OCI-LY7 (cell line): ENCODE measurements at regions not wholly inside any gene's neighbourhood (a gene's known extent, or its start where the extent isn't known, plus 50 kb on each side); places are given as distances from the start of the nearest gene placed in this dataset.

Experiments used
- BruUV-seq: library from RNA; stranded (reverse); fragments of 400-500 nt; replicated peaks from 2 replicates; lab custom pipeline; 2021; lab: Mats Ljungman, UMichigan
- CTCF ChIA-PET: fragments of 300-600 bp; sonication (Branson Sonifier 250); formaldehyde crosslinking; loops from one replicate; lab custom pipeline; 2022; ENCODE audit warnings: antibody characterized with exemption; ENCODE audit not compliant: unreplicated experiment; lab: Charles Lee
- POLR2A ChIA-PET: fragments of 300-600 bp; sonication (Branson Sonifier 250); formaldehyde crosslinking; loops from one replicate; lab custom pipeline; 2022; ENCODE audit warnings: antibody characterized with exemption; lab: Charles Lee
- DNase-seq: peaks from one replicate; pipeline ENCODE4 v3.0.0-alpha.2; 2015; ENCODE audit warnings: low spot score
- H2AFZ ChIP-seq: fragments of 200-600 bp; sonication (generic), shearing (Covaris generic); 2 replicates; pipeline ENCODE4 v1.6.1; 2014; ENCODE audit warnings: mild to moderate bottlenecking, antibody characterized with exemption, low read length, moderate library complexity
- H3K27ac ChIP-seq: fragments of 200-600 bp; sonication (generic); 2 replicates; pipeline ENCODE4 v1.5.1; 2014; ENCODE audit warnings: mixed run types, low read depth, mild to moderate bottlenecking, moderate library complexity, low read length, inconsistent platforms; ENCODE audit not compliant: poor library complexity, severe bottlenecking
- H3K36me3 ChIP-seq: fragments of 200-600 bp; sonication (generic); 2 replicates; pipeline ENCODE4 v1.6.1; 2014; ENCODE audit warnings: mild to moderate bottlenecking, antibody characterized with exemption, low read length, moderate library complexity, mixed read lengths; ENCODE audit not compliant: insufficient read depth
- H3K4me1 ChIP-seq: fragments of 200-600 bp; sonication (generic); 2 replicates; pipeline ENCODE4 v1.5.1; 2014; ENCODE audit warnings: mild to moderate bottlenecking, low read length; ENCODE audit not compliant: insufficient read depth, poor library complexity, severe bottlenecking
- H3K4me2 ChIP-seq: fragments of 200-600 bp; sonication (generic); 2 replicates; pipeline ENCODE4 v1.6.1; 2014; ENCODE audit warnings: mild to moderate bottlenecking, low read length
- H3K4me3 ChIP-seq: fragments of 200-600 bp; sonication (generic); 2 replicates; pipeline ENCODE4 v1.5.1; 2014; ENCODE audit warnings: mild to moderate bottlenecking, low read depth, low read length; ENCODE audit not compliant: poor library complexity, severe bottlenecking
- H3K79me2 ChIP-seq: fragments of 200-600 bp; sonication (generic); 2 replicates; pipeline ENCODE4 v1.6.1; 2016; ENCODE audit warnings: low read depth, mild to moderate bottlenecking, low read length, moderate library complexity, mixed read lengths; ENCODE audit not compliant: insufficient read depth
- H3K9me2 ChIP-seq: fragments of 200-600 bp; sonication (generic); 2 replicates; pipeline ENCODE4 v1.6.1; 2016; ENCODE audit warnings: mild to moderate bottlenecking, low read length, mixed read lengths; ENCODE audit not compliant: insufficient read depth
- H3K9me3 ChIP-seq: fragments of 200-600 bp; sonication (generic); 2 replicates; pipeline ENCODE4 v1.6.1; 2014; ENCODE audit warnings: mild to moderate bottlenecking, mixed run types, low read length, mixed read lengths
- H4K20me1 ChIP-seq: fragments of 200-600 bp; sonication (generic); 2 replicates; pipeline ENCODE4 v1.6.1; 2014; ENCODE audit warnings: mild to moderate bottlenecking, antibody characterized with exemption, low read length, moderate library complexity, mixed read lengths; ENCODE audit not compliant: insufficient read depth
- CTCF ChIP-seq: fragments of 200-600 bp; sonication (generic); conservative IDR thresholded peaks from 2 replicates; pipeline ENCODE4 v1.5.1; 2014; ENCODE audit warnings: mild to moderate bottlenecking, antibody characterized with exemption, low read length, moderate library complexity, mixed read lengths
- EZH2phosphoT487 ChIP-seq: fragments of 200-600 bp; sonication (generic); IDR thresholded peaks from 2 replicates; pipeline ENCODE4 v1.6.1; 2018; ENCODE audit warnings: low read depth, borderline replicate concordance, mild to moderate bottlenecking, mixed run types, antibody characterized with exemption, low read length, moderate library complexity, mixed read lengths
- intact Hi-C: fragments of 100-400 bp; cut with micrococcal nuclease; formaldehyde crosslinking; loops from one replicate; pipeline ENCODE4 v1.10.0; 2022; ENCODE audit not compliant: unreplicated experiment

GRCh38 chr15:92773340-92773739, 117.8 kb upstream of the FAM174B start:
- POLR2A ChIA-PET = interaction anchor here (1.1 kb wide), 1 partner anchor 9 kb away, joined by 3 read pairs; no protein-coding TSS in a partner anchor
- H3K9me3 ChIP-seq = no peaks in the 10 kb centered on the region
- H3K36me3 ChIP-seq = no peaks in the 10 kb centered on the region
- H3K4me3 ChIP-seq = no peak overlapping the region
- H3K4me1 ChIP-seq = no peaks in the 10 kb centered on the region
- no peak for DNase-seq
- H4K20me1 ChIP-seq = no peaks in the 10 kb centered on the region
- H2AFZ ChIP-seq = no peak overlapping the region
- BruUV-seq = no TSS peak
- H3K27ac ChIP-seq = no peak overlapping the region
- H3K4me2 ChIP-seq = no peak overlapping the region
- CTCF ChIA-PET = no interaction called here
- TF ChIP-seq EZH2phosphoT487 (no peak), CTCF (no peak)
- intact Hi-C loops = no loop called here
- no peaks in the 10 kb centered on the region for H3K9me2 ChIP-seq
- no peaks in the 10 kb centered on the region for H3K79me2 ChIP-seq

GRCh38 chr15:92779874-92780273, 120.2 kb upstream of the CHD2 start:
- Histone ChIP-seq H3K9me3 (no peaks in the 10 kb centered on the region), H3K27ac (no peak overlapping the region), H4K20me1 (no peaks in the 10 kb centered on the region), H3K4me2 (no peak overlapping the region), H3K4me3 (no peak overlapping the region), H3K4me1 (no peaks in the 10 kb centered on the region), H2AFZ (no peak overlapping the region), H3K79me2 (no peaks in the 10 kb centered on the region), H3K36me3 (no peaks in the 10 kb centered on the region), H3K9me2 (no peaks in the 10 kb centered on the region)
- BruUV-seq = no TSS peak
- CTCF ChIA-PET = no interaction called here
- TF ChIP-seq EZH2phosphoT487 = no peak
- TF ChIP-seq CTCF = no peak
- POLR2A ChIA-PET = no interaction called here
- no peak for DNase-seq
- intact Hi-C loops = no loop called here

- Histone ChIP-seq H3K36me3 (no peaks in the 10 kb centered on the region), H3K27ac (no peak overlapping the region), H4K20me1 (no peaks in the 10 kb centered on the region), H3K4me1 (no peaks in the 10 kb centered on the region), H3K9me3 (no peaks in the 10 kb centered on the region), H3K79me2 (no peaks in the 10 kb centered on the region), H3K9me2 (no peaks in the 10 kb centered on the region), H3K4me3 (no peak overlapping the region), H3K4me2 (no peak overlapping the region), H2AFZ (no peak overlapping the region)
- BruUV-seq = no TSS peak
- ChIA-PET CTCF (no interaction called here), POLR2A (interaction anchor here (0.6 kb wide), 1 partner anchor 62 kb away, joined by 3 read pairs; no protein-coding TSS in a partner anchor)
- TF ChIP-seq EZH2phosphoT487 = no peak
- no peak for TF ChIP-seq CTCF
- intact Hi-C loops = no loop called here
- no peak for DNase-seq
Measured at GRCh38 chr15:92780843-92781242, 119.3 kb upstream of the CHD2 start.
